Vagina (tissue), 2 donors: ENCODE measurements at regions not wholly inside any gene's neighbourhood (a gene's known extent, or its start where the extent isn't known, plus 50 kb on each side); places are given as distances from the start of the nearest gene placed in this dataset.

ENCODE experiments used
- CTCF ChIP-seq, 3 experiments: fragments of 450-650 bp in 2 of 3; fragments of 200-600 bp in 1 of 3; sonication (generic) in 1 of 3; IDR thresholded peaks; one replicate each; pipeline ENCODE4 v1.5.1; 2017 to 2019; ENCODE audit warnings: antibody characterized with exemption in 3 of 3, mild to moderate bottlenecking in 2 of 3, moderate library complexity in 2 of 3
- POLR2A ChIP-seq, 2 donors: fragments of 450-650 bp; IDR thresholded peaks; one replicate each; pipeline ENCODE4 v1.6.1; 2017; ENCODE audit warnings: antibody characterized with exemption in 2 of 2, mild to moderate bottlenecking in 2 of 2, moderate library complexity in 2 of 2
- POLR2AphosphoS5 ChIP-seq, 2 donors: sonication (generic); formaldehyde crosslinking; IDR thresholded peaks; one replicate each; pipeline ENCODE4 v1.9.0; 2017; ENCODE audit warnings: antibody characterized with exemption in 2 of 2, mild to moderate bottlenecking in 2 of 2, low read depth in 1 of 2; ENCODE audit not compliant: insufficient read depth in 1 of 2

GRCh38 chr2:143968860-143969259, 551.1 kb downstream of the ZEB2 start:
- TF ChIP-seq POLR2AphosphoS5 (IDR thresholded peaks at IDR 0.05; ENCODE audit: insufficient read depth in 1 of 2, low read depth in 1 of 2) (no peak), CTCF (IDR thresholded peaks at IDR 0.05) (no peak), POLR2A (IDR thresholded peaks at IDR 0.05) (no peak)
